Right lobe of liver (tissue), 6 donors: ENCODE measurements at regions not wholly inside any gene's neighbourhood (a gene's known extent, or its start where the extent isn't known, plus 50 kb on each side); places are given as distances from the start of the nearest gene placed in this dataset.
"Not testable (repeated sequence)": the region's sequence is repeated elsewhere in the genome, so short reads cannot be mapped to it uniquely, and the experiment has no call there.

Source experiments
- ATAC-seq, 4 donors: fragments of 200-7000 bp; cut with Tn5 transposase; one replicate each; pipeline ENCODE4 v1.9.1; 2020; ENCODE audit warnings: mild to moderate bottlenecking in 4 of 4, moderate library complexity in 4 of 4
- DNase-seq, 3 donors: peaks; one replicate each; pipeline ENCODE4 v3.0.0-alpha.2; 2020
- H3K27ac ChIP-seq, 3 donors: fragments of 200-600 bp; one replicate each; pipeline ENCODE4 v1.8.0; 2022
- H3K27me3 ChIP-seq, 2 donors: fragments of 200-600 bp; one replicate each; pipeline ENCODE4 v1.8.0; 2022
- H3K36me3 ChIP-seq, 4 donors: fragments of 200-600 bp; sonication (generic) in 1 of 4; one replicate each; pipeline versions ENCODE4 v1.5.1 to v1.8.0; 2017 to 2022; ENCODE audit warnings: control low read depth in 1 of 4
- H3K4me1 ChIP-seq, 4 donors: fragments of 200-600 bp; sonication (generic) in 1 of 4; one replicate each; pipeline versions ENCODE4 v1.5.1 to v1.8.0; 2017 to 2022; ENCODE audit warnings: control low read depth in 1 of 4
- H3K4me3 ChIP-seq, 3 donors: fragments of 200-600 bp; one replicate each; pipeline ENCODE4 v1.8.0; 2022
- H3K9me3 ChIP-seq, 4 donors: fragments of 200-600 bp; sonication (generic) in 1 of 4; one replicate each; pipeline versions ENCODE4 v1.5.1 to v1.8.0; 2017 to 2022; ENCODE audit warnings: control low read depth in 1 of 4
- POLR2A ChIP-seq: fragments of 450-650 bp; IDR thresholded peaks from one replicate; pipeline ENCODE4 v1.6.1; 2017; ENCODE audit warnings: antibody characterized with exemption, mild to moderate bottlenecking
- WGBS: methylation state at CpG from one replicate; pipeline ENCODE4 v1.1.6; 2018; ENCODE audit warnings: low coverage, low lambda C conversion rate; ENCODE audit not compliant: insufficient coverage; ENCODE audit errors: missing lambda C conversion rate; 5-methylcytosine and 5-hydroxymethylcytosine counted together
- intact Hi-C, 2 donors: fragments of 100-400 bp; cut with DNase I; formaldehyde crosslinking; loops; one replicate each; pipeline versions ENCODE4 v1.11.2 to v1.14.1; 2022
- TF ChIP-seq, protein P1 (sequence below), 4 donors: fragments of 200-600 bp in 3 of 4; fragments of 450-650 bp in 1 of 4; IDR thresholded peaks; one replicate each; pipeline versions ENCODE4 v1.5.1 to v1.8.0; 2016 to 2022; ENCODE audit warnings: antibody characterized with exemption in 4 of 4, mild to moderate bottlenecking in 2 of 4
- donor health status: DM: no; HTN: yes; CAD: no.
- donor health status: DM: no; HTN: no; CAD: no.
- donor health status: DM: no; HTN: no; CAD: no.
- donor health status: DM: no; HTN: yes; CAD: no.
- donor health status: DM: no; HTN: yes; CAD: no.

DNA sequence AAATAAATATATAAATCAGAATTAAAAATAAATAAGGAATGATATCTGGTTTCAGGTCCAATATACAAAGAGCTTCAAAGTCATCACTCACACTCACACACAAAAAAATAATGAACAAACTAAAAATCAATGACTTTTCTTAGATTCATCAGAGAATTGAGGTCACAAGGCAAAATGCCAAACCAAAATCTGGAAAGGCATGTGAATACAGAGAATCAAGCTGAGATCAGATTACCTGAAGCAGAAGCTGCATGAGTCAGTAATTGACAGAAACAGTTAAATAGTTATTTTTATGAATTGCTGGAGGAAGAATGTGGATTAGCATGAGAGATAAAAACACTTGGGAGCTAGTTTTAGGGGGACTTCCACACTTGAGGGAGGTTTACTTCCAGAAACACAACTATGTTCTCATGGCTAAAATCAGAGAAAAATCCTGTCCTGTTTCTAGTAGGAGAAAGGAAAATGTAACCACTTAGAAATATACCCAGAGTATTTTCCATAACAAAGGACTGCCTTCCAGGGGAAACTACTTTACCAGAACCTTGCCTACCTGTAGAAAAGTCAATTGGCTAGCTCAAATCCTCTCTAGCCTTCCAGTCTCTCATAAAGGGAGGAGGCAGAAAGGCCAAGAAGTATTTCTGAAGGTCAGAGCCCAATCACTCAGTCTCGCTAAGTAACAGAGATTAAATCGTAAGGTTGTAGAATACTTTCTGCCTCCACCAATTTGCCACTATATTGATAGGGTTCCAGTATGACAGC lies 536.6 kb upstream of the NR5A2 start:
- Histone ChIP-seq H3K27me3 (no peaks in the 10 kb centered on the region), H3K9me3 (peaks cover 0 to 4% (median 0%) of the 10 kb centered on the region in 4 donors), H3K4me1 (no peaks in the 10 kb centered on the region), H3K36me3 (no peaks in the 10 kb centered on the region), H3K4me3 (no peak overlapping the region), H3K27ac (no peak overlapping the region)
- TF ChIP-seq, protein P1, sequence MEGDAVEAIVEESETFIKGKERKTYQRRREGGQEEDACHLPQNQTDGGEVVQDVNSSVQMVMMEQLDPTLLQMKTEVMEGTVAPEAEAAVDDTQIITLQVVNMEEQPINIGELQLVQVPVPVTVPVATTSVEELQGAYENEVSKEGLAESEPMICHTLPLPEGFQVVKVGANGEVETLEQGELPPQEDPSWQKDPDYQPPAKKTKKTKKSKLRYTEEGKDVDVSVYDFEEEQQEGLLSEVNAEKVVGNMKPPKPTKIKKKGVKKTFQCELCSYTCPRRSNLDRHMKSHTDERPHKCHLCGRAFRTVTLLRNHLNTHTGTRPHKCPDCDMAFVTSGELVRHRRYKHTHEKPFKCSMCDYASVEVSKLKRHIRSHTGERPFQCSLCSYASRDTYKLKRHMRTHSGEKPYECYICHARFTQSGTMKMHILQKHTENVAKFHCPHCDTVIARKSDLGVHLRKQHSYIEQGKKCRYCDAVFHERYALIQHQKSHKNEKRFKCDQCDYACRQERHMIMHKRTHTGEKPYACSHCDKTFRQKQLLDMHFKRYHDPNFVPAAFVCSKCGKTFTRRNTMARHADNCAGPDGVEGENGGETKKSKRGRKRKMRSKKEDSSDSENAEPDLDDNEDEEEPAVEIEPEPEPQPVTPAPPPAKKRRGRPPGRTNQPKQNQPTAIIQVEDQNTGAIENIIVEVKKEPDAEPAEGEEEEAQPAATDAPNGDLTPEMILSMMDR (IDR thresholded peaks at IDR 0.05), result no peak
- TF ChIP-seq POLR2A, result no peak
- peak in 3 of 4 donors; percentile 28 to 71 (median 38) for ATAC-seq
- DNase-seq, result no peak
- intact Hi-C loops, result no loop called here
- 86% methylated on average over 1 of the region's 2 CpGs for WGBS

- WGBS, result 88% methylated on average over 3 of the region's 3 CpGs
- H3K27me3 ChIP-seq, result no peaks in the 10 kb centered on the region
- TF ChIP-seq, protein P1 (IDR thresholded peaks at IDR 0.05), result no peak
- no peak for TF ChIP-seq POLR2A
- no peak overlapping the region for H3K4me3 ChIP-seq
- no peak overlapping the region for H3K27ac ChIP-seq
- peaks cover 0 to 4% (median 0%) of the 10 kb centered on the region in 4 donors for H3K9me3 ChIP-seq
- ATAC-seq (no peak), DNase-seq (no peak)
- H3K4me1 ChIP-seq, result no peaks in the 10 kb centered on the region
- intact Hi-C loops, result no loop called here
- H3K36me3 ChIP-seq, result no peaks in the 10 kb centered on the region
Measured at GRCh38 chr1:199495432-199495831, 532.1 kb upstream of the NR5A2 start.

- intact Hi-C loops, DNase-seq, H3K27me3 ChIP-seq, H3K4me1 ChIP-seq, H3K36me3 ChIP-seq, H3K27ac ChIP-seq, ATAC-seq, H3K4me3 ChIP-seq, H3K9me3 ChIP-seq: not testable (repeated sequence)
- WGBS, result 44% methylated on average over 1 of the region's 1 CpG
Measured at GRCh38 chr1:199498802-199499201, 528.7 kb upstream of the NR5A2 start.

GRCh38 chr1:199508072-199508471 lies 519.4 kb upstream of the NR5A2 start:
- 63% methylated on average over 3 of the region's 3 CpGs for WGBS
- no peak overlapping the region for H3K27ac ChIP-seq
- H3K36me3 ChIP-seq, result no peaks in the 10 kb centered on the region
- H3K4me3 ChIP-seq, result no peak overlapping the region
- no peak for DNase-seq
- no peak for TF ChIP-seq POLR2A
- TF ChIP-seq, protein P1 (IDR thresholded peaks at IDR 0.05), result no peak
- intact Hi-C loops, result no loop called here
- H3K27me3 ChIP-seq, result no peaks in the 10 kb centered on the region
- no peaks in the 10 kb centered on the region for H3K4me1 ChIP-seq
- no peak for ATAC-seq
- H3K9me3 ChIP-seq, result no peaks in the 10 kb centered on the region

GRCh38 chr1:199508653-199509052 lies 518.9 kb upstream of the NR5A2 start:
- Histone ChIP-seq H3K27ac (no peak overlapping the region), H3K27me3 (no peaks in the 10 kb centered on the region), H3K4me1 (no peaks in the 10 kb centered on the region), H3K4me3 (no peak overlapping the region), H3K9me3 (no peaks in the 10 kb centered on the region), H3K36me3 (no peaks in the 10 kb centered on the region)
- no peak for DNase-seq
- no peak for ATAC-seq
- TF ChIP-seq, protein P1 (IDR thresholded peaks at IDR 0.05), result no peak
- no peak for TF ChIP-seq POLR2A
- 68% methylated on average over 2 of the region's 2 CpGs for WGBS
- intact Hi-C loops, result no loop called here
